Endothelial cell of umbilical vein (primary cell): ENCODE measurements at regions not wholly inside any gene's neighbourhood (a gene's known extent, or its start where the extent isn't known, plus 50 kb on each side); places are given as distances from the start of the nearest gene placed in this dataset.

Experiments
- BruUV-seq: library from RNA; stranded (reverse); fragments of 400-500 nt; replicated peaks from 2 replicates; lab custom pipeline; 2021; lab: Mats Ljungman, UMichigan
- CTCF ChIA-PET: fragments of 300-600, 350-600 bp; sonication (Branson Sonifier 250); formaldehyde crosslinking; loops from one replicate; lab custom pipeline; 2021; ENCODE audit warnings: antibody characterized with exemption, inconsistent platforms; lab: Charles Lee
- POLR2A ChIA-PET: fragments of 300-600, 350-600 bp; sonication (Branson Sonifier 250); formaldehyde crosslinking; loops from one replicate; lab custom pipeline; 2021; ENCODE audit warnings: antibody characterized with exemption, inconsistent platforms; lab: Charles Lee
- DNase-seq: peaks from one replicate; pipeline ENCODE4 v3.0.0-alpha.2; 2011; ENCODE audit warnings: low read depth, low spot score
- FAIRE-seq: peaks from 2 replicates; lab custom pipeline; 2011; peaks lifted over from hg19 to GRCh38; lab: Jason Lieb, UNC
- H2AFZ ChIP-seq: 2 replicates; pipeline ENCODE4 v1.6.0; 2012; ENCODE audit warnings: low read depth, low read length, control low read depth, inconsistent platforms
- H3K27ac ChIP-seq: 2 replicates; pipeline ENCODE4 v1.5.1; 2011; ENCODE audit warnings: low read depth, mild to moderate bottlenecking, control low read depth, low read length, moderate library complexity; ENCODE audit not compliant: insufficient read depth
- H3K27me3 ChIP-seq, 2 experiments: 2 replicates each; pipeline versions ENCODE4 v1.6.0 to v1.6.1; 2011; ENCODE audit warnings: low read length in 2 of 2, mixed read lengths in 1 of 2; ENCODE audit not compliant: control insufficient read depth in 2 of 2, insufficient read depth in 2 of 2
- H3K36me3 ChIP-seq, 2 experiments: 2 replicates in 1 of 2; 3 replicates in 1 of 2; pipeline ENCODE4 v1.5.1; 2011; ENCODE audit warnings: low read length in 2 of 2, mild to moderate bottlenecking in 1 of 2, moderate library complexity in 1 of 2; ENCODE audit not compliant: control insufficient read depth in 2 of 2, insufficient read depth in 2 of 2; ENCODE audit errors: extremely low read depth in 1 of 2
- H3K4me1 ChIP-seq: 3 replicates; pipeline ENCODE4 v1.5.1; 2011; ENCODE audit warnings: mild to moderate bottlenecking, low read length; ENCODE audit not compliant: control insufficient read depth, insufficient read depth; ENCODE audit errors: extremely low read depth
- H3K4me2 ChIP-seq: 2 replicates; pipeline ENCODE4 v1.6.1; 2011; ENCODE audit warnings: low read length, control low read depth, mixed read lengths; ENCODE audit not compliant: insufficient read depth
- H3K4me3 ChIP-seq, 3 experiments: fragments of 200-600 bp in 1 of 3; sonication (generic), shearing (Covaris generic) in 1 of 3; replicated peaks in 1 of 3; 2 replicates each; pipeline ENCODE4 v1.5.1; 2011 to 2016; ENCODE audit warnings: control low read depth in 3 of 3, low read length in 3 of 3, mild to moderate bottlenecking in 2 of 3, inconsistent platforms in 1 of 3, low read depth in 1 of 3, moderate library complexity in 1 of 3; ENCODE audit not compliant: insufficient read depth in 1 of 3
- H3K79me2 ChIP-seq: 2 replicates; pipeline ENCODE4 v1.6.0; 2012; ENCODE audit warnings: low read length, inconsistent platforms; ENCODE audit not compliant: control insufficient read depth, insufficient read depth
- H3K9ac ChIP-seq: replicated peaks from 2 replicates; pipeline ENCODE3; 2011; ENCODE audit warnings: low read length, control low read depth; ENCODE audit not compliant: insufficient read depth; ENCODE audit errors: extremely low read depth
- H3K9me1 ChIP-seq: replicated peaks from 3 replicates; pipeline ENCODE4 v1.6.0; 2011; ENCODE audit warnings: mild to moderate bottlenecking, low read length; ENCODE audit not compliant: control insufficient read depth, insufficient read depth; ENCODE audit errors: extremely low read depth
- H3K9me3 ChIP-seq: replicated peaks from 2 replicates; pipeline ENCODE4 v1.5.1; 2012; ENCODE audit warnings: low read length, inconsistent platforms; ENCODE audit not compliant: control insufficient read depth, insufficient read depth
- H4K20me1 ChIP-seq: replicated peaks from 2 replicates; pipeline ENCODE3; 2011; ENCODE audit warnings: mild to moderate bottlenecking, low read length; ENCODE audit not compliant: control insufficient read depth, insufficient read depth; ENCODE audit errors: extremely low read depth
- EZH2 ChIP-seq: IDR thresholded peaks from 2 replicates; pipeline ENCODE4 v1.6.1; 2012; ENCODE audit warnings: borderline replicate concordance, low read depth, mild to moderate bottlenecking, moderate library complexity, low read length, inconsistent platforms; ENCODE audit not compliant: severe bottlenecking
- FOS ChIP-seq: IDR thresholded peaks from 2 replicates; pipeline ENCODE4 v1.6.1; 2011; ENCODE audit warnings: mild to moderate bottlenecking, low read length, moderate library complexity, borderline replicate concordance; ENCODE audit not compliant: insufficient read depth
- GATA2 ChIP-seq: IDR thresholded peaks from 2 replicates; pipeline ENCODE4 v1.7.0; 2011; ENCODE audit warnings: low read depth, mild to moderate bottlenecking, moderate library complexity, mixed read lengths, low read length; ENCODE audit not compliant: insufficient read length, insufficient read depth
- JUN ChIP-seq: IDR thresholded peaks from 2 replicates; pipeline ENCODE4 v1.6.1; 2011; ENCODE audit warnings: borderline replicate concordance, low read depth; ENCODE audit not compliant: insufficient read length, insufficient read depth
- MYC ChIP-seq: IDR thresholded peaks from one replicate; pipeline ENCODE4 v1.6.1; 2011; ENCODE audit warnings: mild to moderate bottlenecking, low read depth, low read length
- POLR2A ChIP-seq: IDR thresholded peaks from 2 replicates; pipeline ENCODE4 v1.6.1; 2012; ENCODE audit warnings: low read depth, mild to moderate bottlenecking, control low read depth, low read length
- POLR2AphosphoS5 ChIP-seq: IDR thresholded peaks from 2 replicates; pipeline ENCODE4 v1.6.1; 2012; ENCODE audit warnings: low read depth, mild to moderate bottlenecking, control low read depth, low read length, moderate library complexity; ENCODE audit not compliant: insufficient read depth
- dilution Hi-C: fragments of 300-500 bp; cut with MboI; formaldehyde crosslinking; loops from one replicate; pipeline ENCODE4 v1.15.0; 2019; ENCODE audit warnings: low sequenced_read_pairs; ENCODE audit not compliant: extremely low pct_ligation_motif_present
- intact Hi-C: fragments of 100-400 bp; cut with micrococcal nuclease; formaldehyde crosslinking; loops from one replicate; pipeline ENCODE4 v1.10.0; 2022
- TF ChIP-seq, protein P1 (sequence below): IDR thresholded peaks from 2 replicates; pipeline ENCODE4 v1.6.1; 2011; ENCODE audit not compliant: insufficient read depth, insufficient read length
- TF ChIP-seq, protein P2 (sequence below), 2 donors: IDR thresholded peaks; 1 replicate in 1 of 2; 2 replicates in 1 of 2; pipeline ENCODE4 v1.5.1; 2011; ENCODE audit warnings: low read length in 2 of 2, mild to moderate bottlenecking in 2 of 2, moderate library complexity in 2 of 2, control low read depth in 1 of 2, inconsistent platforms in 1 of 2, low read depth in 1 of 2; ENCODE audit not compliant: insufficient read depth in 1 of 2; ENCODE audit errors: extremely low read depth in 1 of 2

DNA sequence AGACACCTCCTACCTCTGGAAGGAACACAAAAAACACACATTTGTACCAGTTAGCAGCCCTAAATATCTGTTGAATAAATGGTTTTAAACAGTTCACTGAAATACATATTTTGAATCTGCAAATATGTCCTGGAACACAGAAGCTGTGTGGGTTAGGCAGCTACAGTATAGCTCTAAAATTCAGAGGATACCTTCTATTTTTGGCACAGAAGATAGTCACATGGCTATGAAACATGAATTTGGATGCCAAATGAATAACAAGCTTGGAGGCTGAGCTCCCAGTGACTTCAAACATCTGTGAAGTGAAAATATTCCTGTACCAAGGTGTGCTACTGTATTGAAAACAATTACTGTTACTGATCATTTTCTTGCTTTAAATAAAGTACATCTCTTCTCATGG is 391.5 kb upstream of the ADGRL2 start:
- no peaks in the 10 kb centered on the region for H4K20me1 ChIP-seq
- no TSS peak for BruUV-seq
- no peaks in the 10 kb centered on the region for H3K4me1 ChIP-seq
- H3K9me3 ChIP-seq = no peaks in the 10 kb centered on the region
- no peaks in the 10 kb centered on the region for H3K79me2 ChIP-seq
- no peak overlapping the region for H3K27ac ChIP-seq
- H3K9me1 ChIP-seq = no peaks in the 10 kb centered on the region
- no peak overlapping the region for H2AFZ ChIP-seq
- ChIA-PET CTCF (interaction anchor here (0.7 to 1.1 kb wide), 2 partner anchors 11 to 23 kb away, joined by 3 read pairs; no protein-coding TSS in a partner anchor), POLR2A (no interaction called here)
- TF ChIP-seq POLR2AphosphoS5 (no peak), EZH2 (no peak), MYC (no peak), GATA2 (no peak), POLR2A (no peak), FOS (no peak), JUN (no peak)
- TF ChIP-seq, protein P1, sequence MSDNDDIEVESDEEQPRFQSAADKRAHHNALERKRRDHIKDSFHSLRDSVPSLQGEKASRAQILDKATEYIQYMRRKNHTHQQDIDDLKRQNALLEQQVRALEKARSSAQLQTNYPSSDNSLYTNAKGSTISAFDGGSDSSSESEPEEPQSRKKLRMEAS = no peak
- TF ChIP-seq, protein P2, sequence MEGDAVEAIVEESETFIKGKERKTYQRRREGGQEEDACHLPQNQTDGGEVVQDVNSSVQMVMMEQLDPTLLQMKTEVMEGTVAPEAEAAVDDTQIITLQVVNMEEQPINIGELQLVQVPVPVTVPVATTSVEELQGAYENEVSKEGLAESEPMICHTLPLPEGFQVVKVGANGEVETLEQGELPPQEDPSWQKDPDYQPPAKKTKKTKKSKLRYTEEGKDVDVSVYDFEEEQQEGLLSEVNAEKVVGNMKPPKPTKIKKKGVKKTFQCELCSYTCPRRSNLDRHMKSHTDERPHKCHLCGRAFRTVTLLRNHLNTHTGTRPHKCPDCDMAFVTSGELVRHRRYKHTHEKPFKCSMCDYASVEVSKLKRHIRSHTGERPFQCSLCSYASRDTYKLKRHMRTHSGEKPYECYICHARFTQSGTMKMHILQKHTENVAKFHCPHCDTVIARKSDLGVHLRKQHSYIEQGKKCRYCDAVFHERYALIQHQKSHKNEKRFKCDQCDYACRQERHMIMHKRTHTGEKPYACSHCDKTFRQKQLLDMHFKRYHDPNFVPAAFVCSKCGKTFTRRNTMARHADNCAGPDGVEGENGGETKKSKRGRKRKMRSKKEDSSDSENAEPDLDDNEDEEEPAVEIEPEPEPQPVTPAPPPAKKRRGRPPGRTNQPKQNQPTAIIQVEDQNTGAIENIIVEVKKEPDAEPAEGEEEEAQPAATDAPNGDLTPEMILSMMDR (IDR thresholded peaks at IDR 0.05; ENCODE audit: extremely low read depth in 1 of 2, insufficient read depth in 1 of 2, low read depth in 1 of 2, low read length in 2 of 2) = no peak
- intact Hi-C loops = no loop called here
- no peak overlapping the region for H3K4me2 ChIP-seq
- H3K27me3 ChIP-seq = no peaks in the 10 kb centered on the region
- H3K9ac ChIP-seq = no peak overlapping the region
- dilution Hi-C loops = no loop called here
- H3K36me3 ChIP-seq = no peaks in the 10 kb centered on the region
- DNase-seq (no peak), FAIRE-seq (no peak)
- H3K4me3 ChIP-seq = no peak overlapping the region
